ENCODE measurements at regions not wholly inside any gene's neighbourhood (a gene's known extent, or its start where the extent isn't known, plus 50 kb on each side); places are given as distances from the start of the nearest gene placed in this dataset.

- no peak for DNase-seq
Measured at GRCh38 chr16:87219287-87219909, 97.8 kb downstream of the C16orf95 start.

GRCh38 chr16:87221633-87222032, 95.6 kb downstream of the C16orf95 start:
- DNase-seq = no peak

- no peak for DNase-seq
Measured at GRCh38 chr16:87222335-87222734, 94.9 kb downstream of the C16orf95 start.

GRCh38 chr16:87223656-87224248, 93.4 kb downstream of the C16orf95 start:
- DNase-seq = no peak

- no peak for DNase-seq
Measured at GRCh38 chr16:87226926-87227295, 90.3 kb downstream of the C16orf95 start.

DNA sequence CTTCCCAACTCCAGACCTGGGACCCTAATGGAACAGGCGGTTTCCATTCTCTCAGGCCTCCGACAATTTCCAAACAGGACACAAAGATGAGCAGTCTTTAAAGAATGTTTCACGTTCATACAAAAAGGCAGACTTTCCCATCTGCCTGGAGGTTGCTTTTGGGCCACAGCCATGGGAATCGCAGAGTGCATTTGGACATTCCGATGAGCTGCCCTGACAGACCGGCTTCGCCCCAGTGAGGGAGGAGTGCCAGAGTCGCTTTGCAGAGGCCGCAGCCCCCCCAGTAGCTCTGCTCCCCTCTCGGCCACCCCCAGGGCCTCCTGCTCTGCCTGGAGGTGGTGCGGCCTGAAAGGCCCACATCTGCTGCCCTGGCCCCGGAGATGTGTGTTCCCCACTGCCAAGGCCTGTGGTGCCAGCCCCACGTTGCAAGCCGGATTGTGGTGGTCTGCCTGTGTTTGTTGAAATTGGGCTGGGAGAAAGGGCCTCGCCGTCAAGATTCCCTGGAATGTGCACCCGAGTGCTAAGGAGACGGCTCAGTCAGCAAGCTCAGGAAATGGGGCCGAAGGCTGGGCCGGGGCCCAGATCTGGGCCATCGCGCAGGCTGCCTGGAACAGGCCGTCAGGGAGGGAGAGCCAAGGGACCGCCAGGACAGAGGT, 89.8 kb downstream of the C16orf95 start:
- no peak for DNase-seq

DNA sequence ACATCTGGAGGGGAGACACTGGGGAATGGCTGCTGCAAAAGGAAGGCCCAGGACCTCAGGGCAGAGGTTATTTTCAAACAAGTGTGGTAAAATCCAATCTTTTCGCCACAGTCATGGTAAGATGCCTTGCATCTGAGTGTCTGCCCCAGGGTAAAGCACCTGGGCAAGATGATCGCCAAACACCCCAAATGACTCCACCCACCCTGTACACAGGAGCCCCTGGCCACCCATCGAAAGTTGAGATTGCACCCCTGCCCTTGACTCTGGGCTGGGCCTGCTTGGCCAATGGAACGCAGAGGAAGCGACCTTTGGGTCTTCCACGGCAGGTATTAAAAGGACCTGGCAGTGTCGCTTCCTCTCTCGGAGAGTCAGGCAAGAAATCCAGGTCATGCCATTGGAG, 88.8 kb downstream of the C16orf95 start:
- no peak for DNase-seq

DNA sequence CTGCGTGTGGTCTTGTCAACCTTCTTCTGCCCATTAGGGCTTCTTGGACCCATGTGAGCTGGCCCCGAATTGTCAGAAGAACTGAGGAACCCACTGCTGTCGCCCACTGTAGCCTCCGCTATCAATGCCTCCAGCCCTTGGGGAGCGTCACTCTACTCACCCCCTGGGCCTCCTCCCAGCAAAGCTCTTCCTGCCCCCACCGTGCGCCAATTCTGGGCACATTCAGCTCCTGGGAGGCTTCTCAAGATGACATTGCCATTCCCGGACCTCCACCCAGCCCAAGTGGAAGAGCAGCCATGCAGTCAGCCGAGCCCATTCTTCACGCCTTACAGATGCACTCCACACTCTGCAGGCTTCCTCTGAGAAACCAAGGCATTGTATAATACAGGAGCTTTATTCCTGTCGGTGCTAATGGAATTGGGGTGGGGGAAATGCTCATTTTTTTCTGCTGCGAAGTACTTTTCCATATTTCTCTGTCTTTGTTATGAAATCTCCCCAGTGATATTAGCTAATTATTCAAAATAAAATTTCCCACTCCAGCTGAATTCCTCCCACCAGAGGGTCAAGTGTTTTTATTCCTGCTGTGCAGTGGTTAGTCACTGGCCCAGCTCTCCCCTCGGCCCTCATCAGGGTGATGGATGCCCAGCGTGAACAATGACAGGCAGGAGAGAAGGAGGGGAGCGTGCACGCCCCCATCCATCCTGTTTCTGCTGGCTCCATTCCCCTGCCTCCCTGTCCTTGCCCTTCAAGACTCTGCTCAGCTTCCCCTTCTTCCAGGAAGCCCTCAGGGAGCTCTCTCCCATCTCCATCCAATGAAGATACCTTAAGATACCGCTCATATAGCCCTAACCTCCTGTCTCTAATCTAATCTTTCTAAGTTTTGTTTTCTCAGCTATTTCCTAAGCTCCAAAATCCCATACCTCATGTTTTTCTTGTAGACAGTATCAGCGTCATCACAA, 87.7 kb downstream of the C16orf95 start:
- DNase-seq = no peak

GRCh38 chr16:87230571-87230970, 86.6 kb downstream of the C16orf95 start:
- DNase-seq = no peak

DNA sequence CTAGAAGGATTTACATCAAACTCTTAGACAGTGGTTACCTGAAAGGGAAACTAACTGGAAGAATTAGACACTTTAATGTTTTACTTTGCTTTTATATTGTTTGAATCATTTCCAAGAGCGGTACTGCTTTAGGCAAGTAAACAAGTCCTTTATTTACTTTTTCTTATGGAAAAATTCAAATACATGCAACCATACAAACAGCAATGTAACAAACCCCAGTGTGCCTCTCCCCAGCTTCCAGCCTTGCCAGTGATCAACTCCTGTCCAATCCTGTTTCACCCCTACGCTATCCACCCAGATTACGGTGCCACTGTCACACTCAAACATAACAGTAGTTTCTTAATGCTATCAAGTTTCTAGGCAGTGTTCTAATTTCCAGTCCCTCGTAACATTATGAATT, 85.9 kb downstream of the C16orf95 start:
- DNase-seq = no peak

GRCh38 chr16:87231911-87232310, 85.3 kb downstream of the C16orf95 start:
- DNase-seq = no peak

DNA sequence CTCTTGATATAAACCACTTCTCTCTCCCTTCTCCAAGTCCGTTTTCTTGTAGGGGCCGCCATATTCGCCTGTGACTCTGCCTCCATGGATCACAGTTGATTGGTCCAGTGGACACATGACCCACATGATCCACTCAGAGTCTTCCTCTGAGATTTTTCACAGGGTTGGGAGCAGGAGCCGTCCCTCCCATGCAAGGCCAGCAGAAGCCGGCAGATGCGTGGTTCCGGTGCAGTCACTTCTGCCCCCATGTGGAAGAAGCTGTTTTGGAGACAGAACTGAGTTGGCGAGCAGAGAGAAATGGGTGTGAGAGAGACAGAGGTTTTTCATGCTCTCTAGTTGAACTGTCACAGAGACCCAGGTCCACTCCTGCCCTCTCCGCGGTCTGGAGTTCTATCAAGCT, 83.3 kb downstream of the C16orf95 start:
- DNase-seq = no peak

GRCh38 chr16:87234601-87235000, 82.6 kb downstream of the C16orf95 start:
- no peak for DNase-seq

- no peak for DNase-seq
Measured at GRCh38 chr16:87235810-87236515, 81.2 kb downstream of the C16orf95 start.

GRCh38 chr16:87236516-87237115, 80.6 kb downstream of the C16orf95 start:
- no peak for DNase-seq

DNA sequence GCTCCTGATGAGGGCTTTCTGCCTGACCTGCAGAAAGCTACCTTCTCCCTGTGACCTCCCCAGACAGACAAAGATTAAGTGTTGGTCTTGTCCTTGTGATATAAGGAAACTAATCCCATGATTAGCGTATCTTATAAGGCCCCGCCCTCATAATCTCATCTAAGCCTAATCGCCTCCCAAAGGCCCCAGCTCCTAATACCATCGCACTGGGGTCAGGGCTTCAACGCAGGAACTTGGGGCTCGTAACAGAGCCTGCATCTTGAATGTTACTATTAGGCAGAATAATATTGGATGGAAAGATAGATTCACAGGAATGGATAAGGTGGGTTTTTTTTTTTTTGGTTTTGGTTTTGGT, 78.9 kb downstream of the C16orf95 start:
- no peak for DNase-seq

DNA sequence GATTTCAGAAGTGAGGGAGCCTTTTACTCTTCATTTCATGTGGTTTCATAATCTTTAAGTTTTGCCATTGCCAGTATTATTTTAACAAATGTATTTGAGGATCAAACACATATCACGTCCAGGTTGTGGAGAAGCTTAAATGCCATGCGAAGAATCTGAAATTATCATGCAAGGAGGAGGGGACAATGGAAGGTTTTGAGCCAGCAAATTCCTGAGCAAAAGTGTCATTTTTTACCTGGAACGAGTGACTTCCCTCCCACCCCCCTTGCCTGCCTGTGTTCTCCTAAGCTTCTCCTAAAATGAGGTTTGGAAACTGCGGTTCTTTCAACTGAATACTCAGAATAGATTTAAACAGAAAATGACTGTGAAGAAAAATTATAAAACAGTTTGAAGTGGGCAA, 77.6 kb downstream of the C16orf95 start:
- DNase-seq = no peak

DNA sequence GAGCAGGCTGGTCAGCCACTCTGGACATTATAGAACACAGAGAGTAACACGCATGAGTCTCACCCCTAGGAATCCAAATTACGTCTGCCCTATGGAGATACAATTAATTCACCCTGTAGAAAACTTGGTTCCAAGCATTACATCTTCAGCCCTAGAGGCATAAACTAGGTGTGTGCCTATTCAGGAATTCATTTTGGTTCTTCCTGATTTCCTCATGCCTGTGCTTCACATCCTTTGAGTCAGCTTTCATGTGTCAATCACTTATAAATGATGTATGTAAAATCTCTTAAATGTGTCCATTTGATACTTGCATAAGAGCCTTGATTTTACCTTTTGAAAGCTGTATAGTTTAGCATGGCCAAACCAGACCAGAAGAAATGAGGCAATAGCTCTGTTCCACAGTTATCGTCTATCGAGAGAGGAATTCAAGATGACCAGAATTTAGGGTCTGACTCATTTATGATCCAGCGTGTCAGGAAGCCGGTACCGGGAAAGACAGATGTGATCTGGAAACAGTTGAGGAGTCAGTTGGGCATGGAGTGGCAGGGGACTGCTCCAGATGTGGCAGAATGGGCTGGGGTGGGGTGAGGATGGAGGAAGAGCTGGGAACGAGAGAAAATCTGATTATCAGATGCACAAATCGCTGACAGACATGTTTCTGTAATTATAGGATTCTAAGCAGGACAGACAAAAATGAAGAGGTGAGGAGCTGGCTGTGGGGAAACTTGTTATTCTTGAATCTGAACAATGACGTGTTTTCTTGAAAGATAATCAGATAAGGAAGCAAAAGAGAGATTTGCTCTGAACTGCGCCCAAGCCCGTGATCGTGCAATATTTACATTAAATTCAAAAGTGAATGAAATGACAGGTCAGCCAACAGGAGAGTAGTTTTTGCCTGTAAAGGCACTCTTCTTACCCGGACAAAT, 76.7 kb downstream of the C16orf95 start:
- no peak for DNase-seq

DNA sequence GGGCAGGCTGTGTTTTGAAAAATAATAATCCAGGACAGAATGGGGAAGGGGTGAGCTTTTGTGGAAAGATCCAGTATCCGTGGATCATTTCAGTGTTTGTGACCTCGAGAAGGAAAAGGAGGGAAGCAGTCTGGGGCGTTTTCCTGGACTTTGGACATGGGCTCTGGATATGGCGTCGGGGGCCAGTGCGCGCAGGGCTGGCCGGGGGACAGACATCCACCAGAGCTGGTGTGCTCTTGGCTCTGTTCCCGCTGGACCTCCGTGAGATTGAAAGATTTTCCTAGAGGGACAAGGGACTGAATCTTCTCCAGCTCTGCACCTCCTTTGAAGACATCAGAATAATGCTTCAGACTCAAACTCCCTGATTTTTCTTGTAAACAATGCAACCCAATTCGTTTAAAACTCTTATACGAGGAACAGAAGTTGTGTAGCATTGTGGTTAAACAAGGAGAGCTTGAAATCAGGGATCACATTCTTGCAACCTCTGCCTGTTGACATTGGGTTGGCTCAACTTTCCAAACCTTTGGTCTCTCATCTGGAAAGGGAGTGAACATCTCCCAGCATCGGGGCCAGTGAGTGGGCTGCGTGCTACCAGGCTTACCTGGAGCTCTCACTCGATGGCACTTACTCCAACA, 75.9 kb downstream of the C16orf95 start:
- DNase-seq = no peak

GRCh38 chr16:87243478-87243877, 73.7 kb downstream of the C16orf95 start:
- DNase-seq = no peak

All from activated naive CD4-positive, alpha-beta T cell treated with anti-CD3 and anti-CD28 coated beads, Interleukin-2, amount 50 U/mL, for 16 hours (primary cell).